IgD-negative memory B cell (primary cell): ENCODE measurements at regions not wholly inside any gene's neighbourhood (a gene's known extent, or its start where the extent isn't known, plus 50 kb on each side); places are given as distances from the start of the nearest gene placed in this dataset.
"Not testable (repeated sequence)": the region's sequence is repeated elsewhere in the genome, so short reads cannot be mapped to it uniquely, and the experiment has no call there.

Experiments used
- H3K27ac Mint-ChIP-seq, 3 donors: one replicate each; pipeline ENCODE4 v1.8.0; 2020 to 2022; ENCODE audit warnings: mild to moderate bottlenecking in 3 of 3, mixed read lengths in 3 of 3, moderate library complexity in 1 of 3
- H3K27me3 Mint-ChIP-seq: one replicate; pipeline ENCODE4 v1.8.0; 2021; ENCODE audit warnings: mixed read lengths
- H3K36me3 Mint-ChIP-seq: one replicate; pipeline ENCODE4 v1.8.0; 2020; ENCODE audit warnings: mild to moderate bottlenecking, mixed read lengths
- H3K4me1 Mint-ChIP-seq, 3 donors: one replicate each; pipeline ENCODE4 v1.8.0; 2020 to 2022; ENCODE audit warnings: mixed read lengths in 3 of 3, mild to moderate bottlenecking in 1 of 3
- H3K4me3 Mint-ChIP-seq, 4 donors: one replicate each; pipeline ENCODE4 v1.8.0; 2020 to 2022; ENCODE audit warnings: mild to moderate bottlenecking in 4 of 4, mixed read lengths in 4 of 4, moderate library complexity in 3 of 4
- H3K9me3 Mint-ChIP-seq, 3 donors: one replicate each; pipeline ENCODE4 v1.8.0; 2020 to 2021; ENCODE audit warnings: mixed read lengths in 3 of 3, mild to moderate bottlenecking in 1 of 3

- H3K9me3 Mint-ChIP-seq = peaks cover 0 to 3% (median 0%) of the 10 kb centered on the region in 3 donors
- peaks cover 12% of the 10 kb centered on the region for H3K27me3 Mint-ChIP-seq
- H3K27ac Mint-ChIP-seq = no peak overlapping the region
- H3K4me3 Mint-ChIP-seq = no peak overlapping the region
- peaks cover 0 to 2% (median 0%) of the 10 kb centered on the region in 3 donors for H3K4me1 Mint-ChIP-seq
- H3K36me3 Mint-ChIP-seq = no peaks in the 10 kb centered on the region
Measured at GRCh38 chr16:49958448-49958847, 66.6 kb upstream of the CNEP1R1 start.

GRCh38 chr16:49959552-49960277, 65.3 kb upstream of the CNEP1R1 start:
- Mint-ChIP-seq H3K36me3 (no peaks in the 10 kb centered on the region), H3K27me3 (peaks cover 10% of the 10 kb centered on the region), H3K4me3 (no peak overlapping the region), H3K4me1 (peaks cover 0 to 2% (median 0%) of the 10 kb centered on the region in 3 donors), H3K27ac (no peak overlapping the region), H3K9me3 (peaks cover 0 to 3% (median 0%) of the 10 kb centered on the region in 3 donors)

GRCh38 chr16:49961089-49961488, 63.9 kb upstream of the CNEP1R1 start:
- H3K27me3 Mint-ChIP-seq = peaks cover 8% of the 10 kb centered on the region
- H3K27ac Mint-ChIP-seq = no peak overlapping the region
- H3K4me1 Mint-ChIP-seq = peaks cover 0 to 2% (median 0%) of the 10 kb centered on the region in 3 donors
- no peaks in the 10 kb centered on the region for H3K36me3 Mint-ChIP-seq
- H3K4me3 Mint-ChIP-seq = no peak overlapping the region
- H3K9me3 Mint-ChIP-seq = peaks cover 0 to 3% (median 0%) of the 10 kb centered on the region in 3 donors

- not testable (repeated sequence) for H3K4me1 Mint-ChIP-seq, H3K27me3 Mint-ChIP-seq, H3K9me3 Mint-ChIP-seq, H3K36me3 Mint-ChIP-seq, H3K4me3 Mint-ChIP-seq, H3K27ac Mint-ChIP-seq
Measured at GRCh38 chr16:49962566-49962965, 62.5 kb upstream of the CNEP1R1 start.

GRCh38 chr16:49964316-49964715, 60.7 kb upstream of the CNEP1R1 start:
- Mint-ChIP-seq H3K4me1 (peaks cover 0 to 2% (median 2%) of the 10 kb centered on the region in 3 donors), H3K4me3 (no peak overlapping the region), H3K9me3 (peaks cover 0 to 3% (median 0%) of the 10 kb centered on the region in 3 donors), H3K27me3 (peaks cover 13% of the 10 kb centered on the region), H3K27ac (no peak overlapping the region), H3K36me3 (no peaks in the 10 kb centered on the region)

- Mint-ChIP-seq H3K9me3 (peaks cover 0 to 3% (median 2%) of the 10 kb centered on the region in 3 donors), H3K27ac (no peak overlapping the region), H3K27me3 (peaks cover 18% of the 10 kb centered on the region), H3K4me1 (peaks cover 0 to 4% (median 2%) of the 10 kb centered on the region in 3 donors), H3K36me3 (peaks cover 1% of the 10 kb centered on the region), H3K4me3 (no peak overlapping the region)
Measured at GRCh38 chr16:49964973-49965372, 60.1 kb upstream of the CNEP1R1 start.

- peaks cover 1% of the 10 kb centered on the region for H3K36me3 Mint-ChIP-seq
- no peak overlapping the region for H3K27ac Mint-ChIP-seq
- H3K9me3 Mint-ChIP-seq = peaks cover 0 to 3% (median 2%) of the 10 kb centered on the region in 3 donors
- peaks cover 0 to 4% (median 0%) of the 10 kb centered on the region in 3 donors for H3K4me1 Mint-ChIP-seq
- H3K27me3 Mint-ChIP-seq = peaks cover 15% of the 10 kb centered on the region
- no peak overlapping the region for H3K4me3 Mint-ChIP-seq
Measured at GRCh38 chr16:49967012-49967559, 57.9 kb upstream of the CNEP1R1 start.

- Mint-ChIP-seq H3K27me3 (peaks cover 10% of the 10 kb centered on the region), H3K4me1 (peaks cover 0 to 4% (median 0%) of the 10 kb centered on the region in 3 donors), H3K9me3 (peaks cover 0 to 2% (median 0%) of the 10 kb centered on the region in 3 donors), H3K4me3 (peak overlapping the region in 2 of 4 donors; percentile 52 to 53), H3K27ac (no peak overlapping the region), H3K36me3 (peaks cover 1% of the 10 kb centered on the region)
Measured at GRCh38 chr16:49969091-49970030, 55.7 kb upstream of the CNEP1R1 start.

- Mint-ChIP-seq H3K36me3 (peaks cover 1% of the 10 kb centered on the region), H3K27ac (no peak overlapping the region), H3K9me3 (peaks cover 0 to 6% (median 0%) of the 10 kb centered on the region in 3 donors), H3K4me1 (peaks cover 0 to 4% (median 0%) of the 10 kb centered on the region in 3 donors), H3K27me3 (peaks cover 11% of the 10 kb centered on the region), H3K4me3 (peak overlapping the region in 1 of 4 donors; percentile 47)
Measured at GRCh38 chr16:49970797-49971431, 54.1 kb upstream of the CNEP1R1 start.

- Mint-ChIP-seq H3K27me3 (peaks cover 11% of the 10 kb centered on the region), H3K4me1 (peaks cover 0 to 2% (median 0%) of the 10 kb centered on the region in 3 donors), H3K36me3 (peaks cover 1% of the 10 kb centered on the region), H3K27ac (no peak overlapping the region), H3K9me3 (peaks cover 0 to 6% (median 0%) of the 10 kb centered on the region in 3 donors), H3K4me3 (no peak overlapping the region)
Measured at GRCh38 chr16:49972280-49972679, 52.7 kb upstream of the CNEP1R1 start.

- H3K36me3 Mint-ChIP-seq = peaks cover 1% of the 10 kb centered on the region
- H3K9me3 Mint-ChIP-seq = peaks cover 0 to 10% (median 5%) of the 10 kb centered on the region in 3 donors
Measured at GRCh38 chr16:49972961-49973360, 52.1 kb upstream of the CNEP1R1 start.

More at GRCh38 chr16:49972961-49973360, 52.1 kb upstream of the CNEP1R1 start:
- H3K4me3 Mint-ChIP-seq = no peak overlapping the region
- no peak overlapping the region for H3K27ac Mint-ChIP-seq
- H3K4me1 Mint-ChIP-seq = peaks cover 0 to 2% (median 0%) of the 10 kb centered on the region in 3 donors
- peaks cover 11% of the 10 kb centered on the region for H3K27me3 Mint-ChIP-seq
